HCT116 (cell line): ENCODE measurements at regions not wholly inside any gene's neighbourhood (a gene's known extent, or its start where the extent isn't known, plus 50 kb on each side); places are given as distances from the start of the nearest gene placed in this dataset.

Experiments
- ATAC-seq: fragments of 200-7000 bp; cut with Tn5 transposase; 2 replicates; pipeline ENCODE4 v1.9.1; 2020; ENCODE audit warnings: mild to moderate bottlenecking, moderate library complexity
- BruUV-seq: library from RNA; stranded (reverse); fragments of 400-500 nt; replicated peaks from 2 replicates; lab custom pipeline; 2021; lab: Mats Ljungman, UMichigan
- CTCF ChIA-PET: fragments of 300-600 bp; sonication (Branson Sonifier 250); formaldehyde crosslinking; loops from one replicate; lab custom pipeline; 2021; ENCODE audit warnings: antibody characterized with exemption; lab: Charles Lee
- POLR2A ChIA-PET: fragments of 300-600, 350-600 bp; sonication (Branson Sonifier 250); formaldehyde crosslinking; loops from one replicate; lab custom pipeline; 2021; ENCODE audit warnings: antibody characterized with exemption; lab: Charles Lee
- RAD21 ChIA-PET, 2 experiments: fragments of 300-600 bp; sonication (Branson Sonifier 250); formaldehyde crosslinking; loops; one replicate each; lab custom pipeline; 2023; ENCODE audit warnings: low total read pairs in 2 of 2; ENCODE audit not compliant: uncharacterized antibody in 2 of 2, unreplicated experiment in 2 of 2, low non-redundant PET in 1 of 2; lab: Charles Lee
- DNase-seq: peaks from one replicate; pipeline ENCODE4 v3.0.0-alpha.2; 2010; ENCODE audit warnings: low read depth, low spot score
- H2AFZ ChIP-seq: fragments of 200-600 bp; shearing (Covaris generic), sonication (generic); 2 replicates; pipeline ENCODE4 v1.6.1; 2017; ENCODE audit warnings: low read depth, mixed run types, mixed read lengths, antibody characterized with exemption, low read length; ENCODE audit not compliant: poor library complexity, severe bottlenecking
- H3K27ac ChIP-seq: 2 replicates; pipeline ENCODE4 v1.5.1; 2012; ENCODE audit warnings: low read depth, low read length
- H3K27me3 ChIP-seq: fragments of 200-600 bp; sonication (generic); 2 replicates; pipeline ENCODE4 v1.6.1; 2016; ENCODE audit warnings: mixed run types, low read length, mixed read lengths; ENCODE audit not compliant: insufficient read depth
- H3K36me3 ChIP-seq, 2 experiments: fragments of 200-500 bp in 1 of 2; fragments of 200-600 bp in 1 of 2; sonication (Bioruptor generic) in 1 of 2; sonication (generic) in 1 of 2; 2 replicates each; pipeline versions ENCODE4 v1.5.1 to v1.6.1; 2014 to 2016; ENCODE audit warnings: low read length in 2 of 2, inconsistent platforms in 1 of 2, mixed read lengths in 1 of 2, mixed run types in 1 of 2; ENCODE audit not compliant: insufficient read depth in 2 of 2, control insufficient read depth in 1 of 2
- H3K4me1 ChIP-seq, 2 experiments: fragments of 200-600 bp in 1 of 2; sonication (generic) in 1 of 2; 2 replicates each; pipeline versions ENCODE4 v1.5.1 to v1.6.1; 2012 to 2017; ENCODE audit warnings: low read length in 2 of 2, inconsistent platforms in 1 of 2, mild to moderate bottlenecking in 1 of 2, mixed read lengths in 1 of 2, mixed run types in 1 of 2, moderate library complexity in 1 of 2; ENCODE audit not compliant: insufficient read depth in 2 of 2, control insufficient read depth in 1 of 2
- H3K4me2 ChIP-seq: fragments of 200-600 bp; sonication (generic); 2 replicates; pipeline ENCODE4 v1.6.1; 2017; ENCODE audit warnings: mixed run types, low read length, mixed read lengths
- H3K4me3 ChIP-seq, 2 experiments: fragments of 200-600 bp in 1 of 2; sonication (generic) in 1 of 2; replicated peaks in 1 of 2; 2 replicates each; pipeline ENCODE4 v1.5.1; 2011 to 2016; ENCODE audit warnings: low read length in 2 of 2, control low read depth in 1 of 2, low read depth in 1 of 2, mild to moderate bottlenecking in 1 of 2, mixed read lengths in 1 of 2, mixed run types in 1 of 2
- H3K79me2 ChIP-seq: fragments of 200-600 bp; sonication (generic); 2 replicates; pipeline ENCODE4 v1.6.1; 2017; ENCODE audit warnings: mild to moderate bottlenecking, mixed run types, low read length, moderate library complexity, mixed read lengths; ENCODE audit not compliant: insufficient read depth
- H3K9ac ChIP-seq: fragments of 200-600 bp; sonication (generic); 2 replicates; pipeline ENCODE4 v1.6.1; 2016; ENCODE audit warnings: low read length, mixed read lengths
- H3K9me2 ChIP-seq: fragments of 200-600 bp; sonication (generic), shearing (Covaris generic); 2 replicates; pipeline ENCODE4 v1.6.1; 2017; ENCODE audit warnings: mixed run types, mild to moderate bottlenecking, moderate library complexity; ENCODE audit not compliant: insufficient read depth
- H3K9me3 ChIP-seq, 2 experiments: fragments of 200-500 bp in 1 of 2; fragments of 200-600 bp in 1 of 2; sonication (Bioruptor generic) in 1 of 2; sonication (generic) in 1 of 2; 2 replicates each; pipeline ENCODE4 v1.6.1; 2014 to 2017; ENCODE audit warnings: low read length in 2 of 2, mixed read lengths in 2 of 2, inconsistent platforms in 1 of 2, low read depth in 1 of 2, mild to moderate bottlenecking in 1 of 2, mixed run types in 1 of 2, moderate library complexity in 1 of 2; ENCODE audit not compliant: control insufficient read depth in 1 of 2, insufficient read depth in 1 of 2
- H4K20me1 ChIP-seq: fragments of 200-600 bp; sonication (generic), shearing (Covaris generic); 2 replicates; pipeline ENCODE4 v1.6.1; 2017; ENCODE audit warnings: mixed run types, mild to moderate bottlenecking, moderate library complexity; ENCODE audit not compliant: insufficient read depth
- ATF3 ChIP-seq: IDR thresholded peaks from 2 replicates; pipeline ENCODE4 v1.6.1; 2012
- CEBPB ChIP-seq: IDR thresholded peaks from 2 replicates; pipeline ENCODE4 v1.6.1; 2012; ENCODE audit warnings: low read depth
- CTCF ChIP-seq, 3 experiments: fragments of 200-600 bp in 1 of 3; sonication (generic) in 1 of 3; IDR thresholded peaks in 2 of 3; conservative IDR thresholded peaks in 1 of 3; 2 replicates each; pipeline ENCODE4 v1.5.1; 2012 to 2017; ENCODE audit warnings: low read depth in 2 of 3, low read length in 2 of 3, antibody characterized with exemption in 1 of 3, borderline replicate concordance in 1 of 3, control low read depth in 1 of 3, mild to moderate bottlenecking in 1 of 3, mixed read lengths in 1 of 3, mixed run types in 1 of 3, moderate library complexity in 1 of 3; ENCODE audit not compliant: insufficient read depth in 1 of 3
- EGR1 ChIP-seq: IDR thresholded peaks from 2 replicates; pipeline ENCODE4 v1.6.1; 2012; ENCODE audit warnings: low read depth
- EZH2 ChIP-seq: fragments of 200-600 bp; sonication (generic); IDR thresholded peaks from 2 replicates; pipeline ENCODE4 v1.6.1; 2017; ENCODE audit warnings: antibody characterized with exemption, mixed run types
- EZH2phosphoT487 ChIP-seq: fragments of 200-600 bp; IDR thresholded peaks from 2 replicates; pipeline ENCODE4 v1.6.1; 2018; ENCODE audit warnings: antibody characterized with exemption, borderline replicate concordance
- FOSL1 ChIP-seq: IDR thresholded peaks from 2 replicates; pipeline ENCODE4 v1.6.1; 2012; ENCODE audit warnings: low read depth
- JUND ChIP-seq: IDR thresholded peaks from 2 replicates; pipeline ENCODE4 v1.6.1; 2012
- REST ChIP-seq: IDR thresholded peaks from 2 replicates; pipeline ENCODE4 v1.6.1; 2012; ENCODE audit warnings: low read depth
- SP1 ChIP-seq: IDR thresholded peaks from 2 replicates; pipeline ENCODE4 v1.6.1; 2012; ENCODE audit warnings: low read depth
- SRF ChIP-seq: IDR thresholded peaks from 2 replicates; pipeline ENCODE4 v1.6.1; 2012; ENCODE audit warnings: low read depth
- ZBTB33 ChIP-seq: IDR thresholded peaks from 2 replicates; pipeline ENCODE4 v1.6.1; 2011; ENCODE audit warnings: mild to moderate bottlenecking, low read length, moderate library complexity; ENCODE audit not compliant: insufficient replicate concordance; ENCODE audit errors: extremely low read depth
- ZFX ChIP-seq: fragments of 450-650 bp; IDR thresholded peaks from 2 replicates; pipeline ENCODE4 v1.6.1; 2017
- intact Hi-C: fragments of 100-400 bp; cut with micrococcal nuclease; formaldehyde crosslinking; loops from 2 replicates; pipeline ENCODE4 v1.10.0; 2022

- DNase-seq, result no peak
- no peak for ATAC-seq
- ChIA-PET POLR2A (no interaction called here), CTCF (no interaction called here), RAD21 (no interaction called here)
- Histone ChIP-seq H3K9me2 (no peaks in the 10 kb centered on the region), H3K4me1 (no peaks in the 10 kb centered on the region), H2AFZ (no peak overlapping the region), H3K9ac (no peak overlapping the region), H3K9me3 (no peaks in the 10 kb centered on the region), H3K4me2 (no peak overlapping the region), H3K79me2 (no peaks in the 10 kb centered on the region), H4K20me1 (no peaks in the 10 kb centered on the region), H3K4me3 (no peak overlapping the region), H3K27ac (no peak overlapping the region), H3K27me3 (peaks cover 21% of the 10 kb centered on the region; the same call in 1 of the 2 replicates), H3K36me3 (no peaks in the 10 kb centered on the region)
- TF ChIP-seq ATF3, result no peak
- no peak for TF ChIP-seq JUND
- no peak for TF ChIP-seq EZH2
- TF ChIP-seq REST, result no peak
- no peak for TF ChIP-seq CEBPB
- TF ChIP-seq ZFX, result no peak
- TF ChIP-seq FOSL1, result no peak
- TF ChIP-seq SRF, result no peak
- TF ChIP-seq EGR1, result no peak
- no peak for TF ChIP-seq SP1
- TF ChIP-seq CTCF (IDR thresholded peaks at IDR 0.05 in 2 of 3, conservative IDR thresholded peaks at IDR 0.05 in 1 of 3; ENCODE audit: borderline replicate concordance in 1 of 3, insufficient read depth in 1 of 3, low read depth in 2 of 3, low read length in 2 of 3), result no peak
- no peak for TF ChIP-seq EZH2phosphoT487
- no peak for TF ChIP-seq ZBTB33
- BruUV-seq, result no TSS peak
- intact Hi-C loops, result no loop called here
Measured at GRCh38 chr2:19038071-19039015, 320.1 kb downstream of the OSR1 start.
